MV-4-11 (cell line): ENCODE measurements at regions not wholly inside any gene's neighbourhood (a gene's known extent, or its start where the extent isn't known, plus 50 kb on each side); places are given as distances from the start of the nearest gene placed in this dataset.
A peak's percentile ranks its signal among the peaks of the same experiment; 100 is the strongest.

Experiments used
- DNase-seq: peaks from one replicate; lab custom pipeline; 2025; lab: John Stamatoyannopoulos, UW

DNA sequence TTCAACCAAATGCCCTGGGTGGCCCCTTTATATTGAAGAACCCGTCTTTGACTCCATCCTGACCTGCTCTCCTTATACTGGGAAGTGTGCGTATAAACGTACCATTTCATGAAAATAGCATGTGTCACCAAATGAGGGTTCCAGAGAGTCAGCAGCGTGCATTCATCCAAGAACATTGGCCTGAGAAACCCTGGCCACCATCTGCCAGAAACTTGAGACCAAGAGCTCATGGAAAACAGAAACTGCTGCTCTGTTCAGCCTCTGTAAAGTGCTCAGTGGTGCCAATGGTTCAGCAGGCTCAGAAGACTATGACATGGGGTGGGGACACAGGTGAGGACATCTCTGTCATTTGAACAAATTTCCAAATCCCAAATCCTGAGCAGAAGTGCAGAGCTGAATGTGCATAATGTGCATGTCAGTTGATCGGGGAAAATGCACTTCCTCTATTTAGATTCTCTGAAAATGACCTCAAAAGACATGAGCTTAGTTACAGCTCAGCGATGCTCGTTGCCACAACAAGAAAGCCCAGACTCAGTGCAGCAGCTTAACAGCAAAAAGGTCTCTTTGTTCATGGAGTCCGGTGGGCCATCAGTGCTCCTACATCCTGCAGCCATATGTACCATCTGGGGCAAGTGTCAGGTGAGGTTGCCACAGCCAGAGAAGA lies 176.1 kb downstream of the ATPSCKMT start:
- peak; percentile 55 for DNase-seq

DNA sequence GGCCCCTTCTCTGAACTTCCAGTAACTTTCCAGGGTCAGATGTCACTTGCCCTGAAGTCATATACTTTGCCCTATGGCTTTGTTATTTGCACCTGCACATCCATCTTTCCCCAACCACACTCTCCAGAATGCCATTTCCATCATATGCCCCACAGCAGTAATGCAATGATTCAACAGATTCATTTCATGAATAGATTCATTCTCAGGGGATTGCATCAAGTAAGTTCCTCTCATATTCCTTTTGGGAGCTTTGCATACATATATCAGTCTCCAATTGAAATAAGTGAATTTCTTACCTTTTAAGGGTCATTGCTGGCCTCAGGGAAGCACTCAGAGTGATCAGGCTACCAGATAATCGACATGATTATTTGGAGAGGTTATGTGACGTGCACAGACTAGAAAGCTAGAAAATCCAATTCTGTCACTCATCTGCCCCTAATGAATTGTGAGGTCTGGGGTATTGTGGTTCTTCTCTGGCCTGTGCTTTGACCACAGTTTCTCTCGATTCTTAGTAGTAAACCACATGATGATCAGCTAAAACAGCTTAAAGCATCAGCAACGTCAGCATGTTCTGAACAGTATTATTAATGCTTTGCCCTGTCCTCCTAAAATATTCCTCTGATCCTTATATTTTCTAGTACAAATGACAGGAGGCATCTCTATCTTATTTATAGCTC lies 179.9 kb downstream of the ATPSCKMT start:
- DNase-seq = no peak

DNA sequence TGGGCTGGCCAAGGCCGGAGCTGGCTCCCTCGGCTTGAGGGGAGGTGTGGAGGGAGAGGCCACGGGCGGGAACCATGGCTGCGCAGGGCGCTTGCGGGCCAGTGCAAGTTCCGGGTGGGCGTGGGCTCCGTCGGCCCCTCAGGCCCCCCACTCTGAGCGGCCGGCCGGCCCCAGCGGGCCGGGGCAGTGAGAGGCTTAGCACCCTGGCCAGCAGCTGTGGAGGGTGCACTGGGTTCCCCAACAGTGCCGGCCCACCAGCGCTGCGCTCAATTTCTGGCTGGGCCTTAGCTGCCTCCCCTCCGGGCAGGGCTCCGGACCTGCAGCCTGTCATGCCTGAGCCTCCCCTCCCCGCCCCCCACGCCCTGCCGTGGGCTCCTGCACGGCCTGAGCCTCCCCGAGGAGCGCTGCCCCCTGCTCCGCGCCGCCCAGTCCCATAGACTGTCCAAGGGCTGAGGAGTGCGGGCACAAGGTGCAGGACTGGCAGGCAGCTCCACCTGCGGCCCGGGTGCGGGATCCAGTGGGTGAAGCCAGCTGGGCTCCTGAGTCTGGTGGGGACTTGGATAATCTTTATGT lies 184.2 kb downstream of the ATPSCKMT start:
- no peak for DNase-seq

DNA sequence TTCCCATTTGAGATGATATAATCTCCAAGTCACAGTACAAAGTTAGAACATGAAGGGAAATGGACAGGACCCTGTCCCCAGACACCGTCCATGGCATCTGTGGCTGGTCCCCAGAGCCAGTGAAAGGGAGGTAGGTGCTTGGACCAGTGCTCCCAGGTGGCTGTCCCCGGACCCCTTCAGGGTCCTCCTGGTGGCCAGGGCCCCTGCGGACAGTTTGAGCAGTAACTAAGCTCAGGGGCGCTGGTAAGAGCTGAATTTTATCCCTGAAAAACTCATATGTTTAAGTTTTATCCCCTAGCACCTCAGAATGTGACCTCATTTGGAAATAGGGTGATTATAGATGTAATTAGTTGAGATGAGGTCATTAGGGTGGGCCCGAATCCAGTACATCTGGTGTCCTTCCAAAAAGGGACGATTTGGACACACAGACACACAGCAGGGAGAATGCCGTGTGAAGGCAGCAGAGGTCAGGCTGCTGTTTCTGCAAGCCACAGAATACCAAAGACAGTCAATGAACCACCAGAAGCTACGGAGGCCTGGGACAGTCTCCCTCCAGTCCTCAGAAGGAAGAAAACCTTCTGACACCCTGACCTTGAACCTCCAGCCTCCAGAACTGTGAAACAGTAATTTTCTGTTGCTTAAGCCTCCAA lies 185.0 kb downstream of the ATPSCKMT start:
- no peak for DNase-seq

DNA sequence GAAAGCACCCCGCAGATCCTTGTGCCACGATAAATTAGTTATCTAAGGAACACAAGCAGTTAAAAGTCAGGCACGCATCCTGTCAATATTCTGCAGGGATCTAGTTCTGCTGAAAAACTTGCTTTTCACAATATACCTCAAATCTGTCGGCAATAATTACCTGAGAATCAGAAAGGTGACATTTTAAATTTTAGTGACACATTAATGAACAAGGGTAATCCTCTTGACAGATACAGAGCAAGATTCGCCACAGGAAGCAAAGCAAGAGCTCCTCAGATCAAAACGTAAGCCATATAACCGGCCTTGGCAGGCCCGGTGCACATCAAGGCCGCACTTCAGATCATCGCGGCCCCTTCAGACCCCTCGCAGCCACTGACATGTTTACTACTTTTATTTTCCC lies 185.7 kb downstream of the ATPSCKMT start:
- DNase-seq = no peak

DNA sequence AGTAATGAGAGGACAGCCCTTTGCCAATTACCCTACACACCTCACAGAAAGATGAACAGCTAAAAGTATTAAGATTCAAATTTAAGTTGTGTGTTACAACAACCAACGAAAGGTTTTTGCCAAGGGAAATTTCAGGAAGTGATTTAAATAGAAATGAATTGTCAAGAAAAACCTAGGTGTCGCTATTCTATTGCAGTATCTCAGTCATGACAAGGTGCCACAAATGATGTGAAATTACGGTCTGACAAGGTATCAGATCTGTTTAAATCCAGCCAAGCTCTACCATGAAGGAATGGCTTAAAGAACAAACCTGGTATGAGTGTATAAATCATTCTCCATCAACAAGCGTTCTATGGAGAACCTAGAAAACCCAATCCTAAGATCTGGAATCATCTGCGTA lies 189.7 kb downstream of the ATPSCKMT start:
- no peak for DNase-seq

DNA sequence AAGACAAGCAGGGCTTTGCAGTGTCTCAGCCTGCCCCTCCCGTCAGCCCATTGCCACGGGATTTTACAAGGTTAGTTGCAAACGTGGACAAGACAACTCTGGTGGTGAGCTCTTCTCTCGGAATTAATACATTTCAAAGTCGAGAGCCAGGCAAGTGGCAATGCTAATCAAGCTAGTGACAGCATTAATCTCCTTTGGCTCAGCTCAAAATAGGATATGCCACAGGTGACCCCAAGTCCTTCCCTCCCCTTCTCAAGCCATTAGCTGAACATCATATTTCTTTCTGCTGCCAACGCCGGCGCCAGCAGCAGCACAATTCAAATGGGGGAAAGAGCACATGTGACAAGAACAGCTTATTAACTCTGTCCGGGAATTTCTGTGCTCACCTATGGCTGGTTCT lies 190.1 kb downstream of the ATPSCKMT start:
- DNase-seq = no peak

DNA sequence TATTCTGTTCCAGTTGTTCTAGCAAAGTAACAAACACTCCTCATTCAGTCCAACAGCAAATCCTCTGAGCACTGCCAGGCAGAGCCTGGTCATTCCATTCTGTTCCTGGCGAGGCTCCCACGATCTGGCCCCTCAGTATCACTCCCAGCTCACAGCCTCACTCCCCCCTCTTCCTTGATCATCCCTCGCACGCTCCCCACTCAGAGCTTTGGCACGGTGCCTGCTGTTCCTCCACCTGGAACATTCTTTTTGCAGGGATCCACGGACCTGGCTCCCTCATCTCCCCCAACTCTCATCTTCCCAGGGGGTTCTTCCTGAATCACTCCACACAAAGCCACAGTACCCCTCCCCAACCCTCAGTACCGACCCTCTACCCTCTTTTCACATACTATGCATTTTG lies 192.3 kb downstream of the ATPSCKMT start:
- DNase-seq = no peak

DNA sequence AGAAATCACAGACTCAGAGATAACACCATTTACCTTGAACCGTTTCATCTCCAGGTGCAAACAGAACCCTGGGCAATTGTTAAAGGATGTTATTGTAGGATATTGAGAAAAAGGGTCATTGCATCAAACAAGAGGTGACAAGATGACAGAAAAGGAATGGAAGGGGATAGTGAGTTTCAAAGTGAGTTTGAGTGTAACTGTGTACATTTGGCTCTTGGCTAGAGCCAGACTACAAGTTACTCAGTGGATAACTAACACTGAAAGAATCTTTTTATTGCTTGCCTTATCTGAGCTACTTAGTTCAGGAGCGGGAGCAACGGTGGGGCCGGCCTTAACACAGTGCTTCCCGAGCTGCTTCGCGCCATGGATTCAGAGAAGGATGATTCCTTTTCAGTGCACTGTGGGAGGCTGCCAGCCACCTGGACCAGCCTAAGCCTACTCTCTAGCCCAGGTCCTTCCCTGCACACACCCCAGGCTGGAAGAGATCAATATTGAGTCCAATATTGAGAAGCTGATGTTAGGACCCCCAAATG lies 193.4 kb downstream of the ATPSCKMT start:
- no peak for DNase-seq

DNA sequence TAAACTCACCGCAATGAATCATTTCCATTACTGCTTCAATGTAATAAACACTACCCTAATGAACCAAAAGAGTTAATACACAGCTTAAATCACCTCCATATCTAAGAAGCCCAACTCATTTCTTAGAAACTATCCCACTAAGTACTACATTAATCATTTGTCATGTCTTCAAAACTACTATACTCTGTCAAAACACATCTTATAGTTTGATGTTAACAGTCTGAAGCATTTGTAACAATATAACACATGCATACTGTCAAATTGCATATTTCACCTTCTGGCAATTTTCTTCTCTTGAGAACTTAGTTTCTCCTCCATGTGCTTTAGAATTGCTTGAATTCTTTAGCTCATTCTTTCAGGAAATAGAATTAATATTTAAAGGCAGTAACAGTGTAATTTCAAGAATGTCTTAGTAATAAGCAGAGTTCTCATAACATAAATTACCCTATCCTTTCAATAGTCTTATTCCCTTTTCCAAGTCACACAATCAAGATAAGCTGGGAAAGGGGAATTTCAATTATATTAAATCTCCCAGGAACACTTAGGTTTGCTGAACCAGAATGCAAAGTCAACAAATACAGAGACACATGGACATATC lies 199.7 kb downstream of the ATPSCKMT start:
- DNase-seq = no peak

DNA sequence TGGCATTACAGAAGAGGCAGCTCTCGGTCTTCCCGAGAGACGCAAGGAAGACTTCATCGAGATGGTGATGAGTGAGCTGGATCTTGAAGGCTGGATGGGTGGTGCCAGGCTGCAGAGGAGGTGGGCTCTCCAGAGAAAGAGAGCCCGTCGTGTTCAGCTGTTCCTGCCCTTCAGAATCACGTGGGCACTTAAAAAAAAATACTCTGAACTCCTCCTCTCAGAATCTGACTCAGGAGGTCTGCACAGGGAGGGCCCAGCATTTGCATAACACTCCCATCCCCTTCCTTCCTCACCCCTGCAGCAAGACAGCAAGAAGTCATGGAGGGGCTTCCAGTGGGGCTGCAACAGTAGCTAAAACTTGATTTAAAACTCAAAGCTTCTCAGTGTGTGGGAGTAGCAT lies 203.0 kb downstream of the ATPSCKMT start:
- DNase-seq = no peak

DNA sequence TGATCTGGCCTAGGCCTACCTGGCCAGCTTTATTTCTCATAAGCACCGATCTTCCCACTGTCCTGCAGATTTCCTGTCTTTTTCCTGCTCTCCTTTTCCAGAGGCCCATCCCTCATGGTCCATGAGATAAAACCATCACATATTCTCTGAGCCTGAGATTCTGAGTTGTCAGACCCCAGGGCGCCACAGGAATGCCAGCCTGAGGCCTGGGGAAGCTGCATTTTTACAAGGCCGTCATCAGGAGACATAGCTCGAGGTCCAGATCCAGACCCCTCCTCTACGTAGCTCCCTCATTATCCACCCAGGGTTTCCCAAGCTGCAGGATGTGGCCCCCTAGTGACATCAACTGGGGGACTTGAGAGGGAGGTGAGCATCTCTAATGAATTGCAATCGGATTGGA lies 204.3 kb downstream of the ATPSCKMT start:
- no peak for DNase-seq

DNA sequence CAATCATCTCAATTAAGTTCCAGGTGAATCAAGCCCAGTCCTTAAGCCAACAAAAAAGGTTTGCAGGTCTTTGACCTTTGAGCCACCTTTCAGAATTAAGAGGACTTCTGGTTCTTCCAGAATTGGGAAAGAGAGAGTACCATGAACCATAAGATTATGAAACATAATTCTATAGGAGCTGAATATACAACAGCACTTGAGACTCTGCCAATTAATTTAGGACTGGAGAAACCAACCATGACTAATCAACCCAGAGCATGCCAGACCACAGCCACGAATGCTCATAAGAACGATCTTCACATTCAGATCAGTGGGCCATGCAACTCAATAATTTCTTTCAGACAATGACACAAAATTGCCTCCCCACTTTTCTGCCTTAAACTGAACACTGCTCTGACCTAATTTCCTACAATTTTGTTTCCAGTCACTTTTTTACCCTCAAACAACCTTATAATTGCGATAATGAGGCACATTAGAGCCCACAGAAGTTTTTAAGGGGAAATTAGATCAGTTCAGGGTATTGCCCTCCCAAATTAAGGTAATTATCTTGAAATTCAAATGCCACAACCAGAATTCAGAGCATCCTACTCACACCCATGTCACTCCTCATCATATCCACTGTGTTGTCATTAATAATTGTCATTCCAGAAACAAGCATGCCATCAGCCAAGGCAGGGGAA lies 213.4 kb downstream of the ATPSCKMT start:
- DNase-seq = no peak

DNA sequence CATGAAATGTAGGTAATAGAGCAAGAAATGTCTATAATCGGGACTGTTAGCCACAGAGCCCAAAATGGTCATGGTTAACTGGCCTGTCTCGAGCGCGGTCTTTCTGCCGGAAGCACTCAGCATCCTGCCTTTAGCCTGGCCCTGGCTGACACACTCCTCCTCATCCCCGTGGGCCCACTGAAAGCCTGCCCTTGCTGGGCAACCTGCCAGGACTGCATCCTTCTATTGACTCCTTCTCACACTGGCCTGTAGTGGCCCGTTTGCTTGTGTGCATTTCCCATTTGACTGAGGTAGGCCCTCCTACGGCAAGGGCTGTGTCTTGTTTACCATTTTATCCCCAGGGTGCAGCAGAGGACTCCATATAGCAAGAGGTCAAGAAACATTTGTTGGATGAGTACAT lies 215.7 kb downstream of the ATPSCKMT start:
- DNase-seq = no peak

DNA sequence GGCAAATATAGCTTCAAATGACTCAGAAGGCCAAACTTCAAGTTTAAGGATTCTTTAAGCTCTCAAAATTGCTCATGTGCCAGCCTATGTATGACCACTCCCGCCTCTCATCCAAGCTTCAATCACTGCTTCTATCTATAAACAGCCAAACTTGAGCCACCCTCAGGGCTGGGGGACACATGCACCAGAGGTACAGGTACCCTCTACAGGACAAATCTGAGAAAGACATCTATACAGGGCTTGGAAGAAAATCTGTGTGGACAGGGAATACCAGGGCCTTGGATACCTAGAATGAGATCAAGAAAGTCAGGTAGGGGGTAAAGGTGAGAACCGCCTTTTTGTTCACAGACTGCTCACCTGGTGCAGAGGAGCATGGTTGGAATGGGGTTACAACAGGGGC lies 217.9 kb downstream of the ATPSCKMT start:
- no peak for DNase-seq

DNA sequence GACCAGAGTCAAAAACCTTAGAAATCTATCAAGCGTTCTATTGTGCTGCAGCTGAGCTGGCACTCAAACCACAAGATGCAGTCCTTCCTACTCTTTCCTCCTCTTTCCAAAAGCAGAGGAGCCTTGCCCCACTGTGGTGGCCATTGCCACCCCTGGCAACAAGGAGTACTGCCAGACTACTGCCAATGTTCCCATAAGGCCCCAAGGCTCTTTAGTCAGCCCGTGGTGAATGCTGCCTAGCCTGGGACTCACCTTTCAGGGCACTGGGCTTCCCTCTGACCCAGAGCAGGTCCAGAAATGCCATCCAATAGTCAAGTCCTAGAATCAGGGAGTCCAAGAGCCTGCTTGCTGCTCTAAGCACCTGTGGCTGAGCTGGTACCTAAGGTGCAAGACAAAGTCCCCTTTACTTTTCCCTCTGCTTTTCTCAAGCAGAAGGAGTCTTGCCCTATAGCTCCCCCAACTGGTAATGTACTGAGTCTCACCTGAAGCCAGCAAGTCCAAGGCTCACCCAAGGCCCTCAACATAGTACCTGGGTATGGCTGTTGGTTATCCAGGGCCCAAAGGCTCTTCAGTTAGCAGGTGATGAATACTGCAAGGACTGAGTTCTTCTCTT lies 219.4 kb downstream of the ATPSCKMT start:
- DNase-seq = no peak

DNA sequence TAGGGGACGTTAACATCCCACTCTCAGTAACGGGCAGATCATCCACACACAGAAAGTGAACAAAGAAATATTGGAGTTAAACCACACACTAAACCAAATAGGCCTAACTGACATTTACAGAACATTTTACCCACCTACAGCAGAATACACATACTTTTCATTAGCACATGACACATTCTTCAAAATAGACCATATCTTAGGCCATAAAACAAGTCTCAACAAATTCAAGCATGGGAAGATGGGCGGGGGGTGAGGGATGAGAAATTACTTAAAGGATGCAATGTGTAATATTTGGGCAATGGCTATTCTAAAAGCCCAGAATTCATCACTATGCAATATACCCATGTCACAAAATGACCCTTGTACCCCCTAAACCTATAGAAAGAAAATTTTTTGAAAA lies 226.2 kb downstream of the ATPSCKMT start:
- no peak for DNase-seq

DNA sequence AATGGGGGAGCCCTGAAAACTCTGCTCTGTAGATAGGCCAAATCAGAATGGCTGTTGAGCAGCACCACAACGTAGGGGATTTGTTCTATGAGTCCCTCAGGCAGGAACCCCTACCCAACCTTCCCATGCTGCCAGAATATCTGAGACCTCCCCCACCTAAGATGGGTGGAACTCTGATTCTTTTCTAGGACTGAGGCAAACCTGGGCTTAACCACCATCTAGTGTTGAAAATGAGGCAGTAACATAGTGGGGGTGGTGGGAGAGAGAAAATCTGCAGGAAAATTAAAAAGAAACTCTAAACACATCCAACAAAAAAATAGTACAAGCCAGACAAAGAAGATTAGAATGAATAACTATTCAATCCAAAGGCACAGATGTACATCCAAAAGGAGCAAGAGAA lies 228.4 kb downstream of the ATPSCKMT start:
- no peak for DNase-seq

DNA sequence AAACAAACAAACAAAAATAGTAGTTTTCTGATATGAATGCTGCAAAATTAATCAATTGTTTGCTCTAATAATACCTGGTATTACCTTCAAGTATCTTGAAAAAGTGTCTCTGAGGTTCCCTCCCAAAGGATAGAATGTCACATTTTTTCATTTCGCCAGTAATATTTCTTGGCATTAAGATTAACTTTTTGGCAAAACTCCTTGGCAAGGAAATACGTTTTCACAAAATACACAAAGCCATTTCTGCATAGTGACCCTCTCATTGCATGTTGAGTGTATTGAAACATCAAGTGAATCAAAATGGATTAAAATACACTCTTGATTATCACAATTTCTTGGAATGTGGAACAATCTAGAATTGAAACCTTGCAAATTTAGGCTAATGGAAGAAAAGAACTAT lies 230.5 kb downstream of the ATPSCKMT start:
- DNase-seq = no peak

DNA sequence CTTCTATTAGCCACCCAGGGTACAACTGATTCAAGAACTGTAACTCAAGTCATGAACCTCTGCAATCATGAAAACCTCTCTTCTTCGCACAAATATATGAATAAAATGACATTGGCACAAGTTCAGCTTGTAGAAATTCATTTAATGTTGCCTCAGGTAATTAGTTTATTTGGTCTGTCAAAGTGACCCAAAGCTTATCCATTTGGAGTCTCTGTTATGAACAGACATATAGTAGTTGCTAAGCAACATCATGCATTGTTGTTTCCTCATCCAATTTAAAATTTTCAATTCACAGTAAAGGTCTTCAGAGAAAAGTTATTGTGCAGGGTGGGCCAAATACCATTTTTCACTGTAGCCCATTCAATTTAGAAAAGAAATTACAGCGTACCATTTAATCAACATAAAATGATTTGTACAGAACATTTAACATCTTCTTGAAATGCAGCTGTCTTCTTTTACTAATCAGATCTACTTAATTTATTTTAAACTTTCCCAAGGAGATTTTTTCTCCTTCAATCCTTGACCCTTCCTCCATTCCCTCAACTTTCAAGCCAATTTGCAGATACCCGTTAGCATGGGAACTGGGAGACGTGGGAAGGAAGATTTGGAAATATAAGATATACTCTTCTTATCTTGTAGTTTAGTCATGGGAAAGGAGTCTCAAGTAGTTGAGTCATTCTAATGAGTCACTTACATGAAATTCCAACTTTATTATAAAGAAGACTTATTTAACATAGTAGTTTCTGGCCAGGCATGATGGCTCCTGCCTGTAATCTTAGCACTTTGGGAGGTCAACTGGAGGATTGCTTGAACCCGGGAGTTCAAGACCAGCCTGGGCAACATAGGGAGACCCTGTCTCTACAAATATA lies 231.3 kb downstream of the ATPSCKMT start:
- DNase-seq = no peak

DNA sequence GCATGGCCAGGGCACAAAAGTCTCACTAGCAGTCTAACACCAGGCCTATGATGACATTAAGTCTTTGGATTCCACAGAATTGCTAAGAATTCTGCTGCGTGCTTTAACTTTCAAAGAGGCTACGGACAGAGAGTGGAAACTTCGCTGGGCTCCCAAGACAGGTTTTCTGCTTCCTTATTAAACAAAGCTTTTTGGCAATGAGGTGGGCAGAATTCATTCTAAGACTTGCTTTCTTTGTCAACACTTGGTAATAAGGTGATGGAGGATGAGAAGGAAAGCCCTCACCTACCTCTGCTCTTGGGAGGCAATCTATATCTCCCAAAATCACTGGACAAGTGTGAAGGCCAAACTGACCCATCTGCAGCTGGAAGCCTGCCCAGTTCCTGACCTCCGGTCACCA lies 231.9 kb downstream of the ATPSCKMT start:
- no peak for DNase-seq
